B cell (primary cell): ENCODE measurements at regions not wholly inside any gene's neighbourhood (a gene's known extent, or its start where the extent isn't known, plus 50 kb on each side); places are given as distances from the start of the nearest gene placed in this dataset.

Experiments
- EZH2 ChIP-seq: IDR thresholded peaks from 2 replicates; pipeline ENCODE4 v1.6.1; 2012; ENCODE audit warnings: borderline replicate concordance, low read depth, mild to moderate bottlenecking, moderate library complexity, low read length; ENCODE audit not compliant: insufficient read depth, poor library complexity, severe bottlenecking
- TF ChIP-seq, protein P1 (sequence below): fragments of 200-600 bp; IDR thresholded peaks from one replicate; pipeline ENCODE4 v1.8.0; 2022; ENCODE audit warnings: antibody characterized with exemption, mild to moderate bottlenecking

DNA sequence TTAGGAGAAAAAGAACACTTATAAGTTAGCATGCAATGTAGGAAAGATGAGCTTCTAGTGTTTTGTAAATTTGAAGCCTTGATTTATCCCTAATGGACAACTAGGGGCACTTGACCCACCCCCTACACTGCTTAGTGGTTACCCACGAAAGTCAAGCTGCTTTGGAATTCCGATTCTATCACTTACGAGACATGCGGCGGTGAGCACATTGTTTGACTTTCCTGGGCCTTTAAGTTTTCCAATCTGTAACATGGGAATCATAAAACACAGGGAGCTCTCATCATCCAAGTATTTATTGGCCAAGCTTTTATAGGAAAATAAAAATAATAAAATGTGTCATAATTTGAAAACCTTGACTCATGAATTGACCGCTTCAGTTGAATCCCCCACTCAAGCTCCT lies 78.7 kb upstream of the PDK4 start:
- TF ChIP-seq EZH2 = no peak
- TF ChIP-seq, protein P1, sequence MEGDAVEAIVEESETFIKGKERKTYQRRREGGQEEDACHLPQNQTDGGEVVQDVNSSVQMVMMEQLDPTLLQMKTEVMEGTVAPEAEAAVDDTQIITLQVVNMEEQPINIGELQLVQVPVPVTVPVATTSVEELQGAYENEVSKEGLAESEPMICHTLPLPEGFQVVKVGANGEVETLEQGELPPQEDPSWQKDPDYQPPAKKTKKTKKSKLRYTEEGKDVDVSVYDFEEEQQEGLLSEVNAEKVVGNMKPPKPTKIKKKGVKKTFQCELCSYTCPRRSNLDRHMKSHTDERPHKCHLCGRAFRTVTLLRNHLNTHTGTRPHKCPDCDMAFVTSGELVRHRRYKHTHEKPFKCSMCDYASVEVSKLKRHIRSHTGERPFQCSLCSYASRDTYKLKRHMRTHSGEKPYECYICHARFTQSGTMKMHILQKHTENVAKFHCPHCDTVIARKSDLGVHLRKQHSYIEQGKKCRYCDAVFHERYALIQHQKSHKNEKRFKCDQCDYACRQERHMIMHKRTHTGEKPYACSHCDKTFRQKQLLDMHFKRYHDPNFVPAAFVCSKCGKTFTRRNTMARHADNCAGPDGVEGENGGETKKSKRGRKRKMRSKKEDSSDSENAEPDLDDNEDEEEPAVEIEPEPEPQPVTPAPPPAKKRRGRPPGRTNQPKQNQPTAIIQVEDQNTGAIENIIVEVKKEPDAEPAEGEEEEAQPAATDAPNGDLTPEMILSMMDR = no peak
